Esophagus muscularis mucosa (tissue), 4 donors: ENCODE measurements at regions not wholly inside any gene's neighbourhood (a gene's known extent, or its start where the extent isn't known, plus 50 kb on each side); places are given as distances from the start of the nearest gene placed in this dataset.

ENCODE experiments used
- DNase-seq: peaks from one replicate; pipeline ENCODE4 v3.0.0-alpha.2; 2017; ENCODE audit errors: extremely low spot score
- H3K27ac ChIP-seq, 4 donors: fragments of 200-600 bp; sonication (generic); replicated peaks in 1 of 4; 1 replicate in 3 of 4; 2 replicates in 1 of 4; pipeline ENCODE4 v1.5.1; 2016 to 2019; ENCODE audit warnings: mild to moderate bottlenecking in 1 of 4
- H3K27me3 ChIP-seq, 4 donors: fragments of 200-600 bp; sonication (generic); one replicate each; pipeline versions ENCODE4 v1.5.1 to v1.6.0; 2016 to 2019
- H3K36me3 ChIP-seq, 4 donors: fragments of 200-600 bp; sonication (generic); one replicate each; pipeline ENCODE4 v1.5.1; 2016 to 2019
- H3K4me1 ChIP-seq, 4 donors: fragments of 200-600 bp; sonication (generic); one replicate each; pipeline ENCODE4 v1.5.1; 2016 to 2019
- H3K4me3 ChIP-seq, 4 donors: fragments of 200-600 bp; sonication (generic); 1 replicate in 2 of 4; 2 replicates in 2 of 4; pipeline ENCODE4 v1.5.1; 2016 to 2019; ENCODE audit warnings: mild to moderate bottlenecking in 4 of 4, moderate library complexity in 1 of 4
- H3K9me3 ChIP-seq, 4 donors: fragments of 200-600 bp; sonication (generic); 1 replicate in 3 of 4; 2 replicates in 1 of 4; pipeline ENCODE4 v1.5.1; 2016 to 2019
- EP300 ChIP-seq: sonication (generic); formaldehyde crosslinking; IDR thresholded peaks from one replicate; pipeline ENCODE4 v1.6.1; 2017; ENCODE audit warnings: antibody characterized with exemption
- POLR2A ChIP-seq: fragments of 450-650 bp; IDR thresholded peaks from one replicate; pipeline ENCODE4 v1.6.1; 2017; ENCODE audit warnings: antibody characterized with exemption, moderate library complexity, mild to moderate bottlenecking, low read depth
- POLR2AphosphoS5 ChIP-seq, 2 donors: sonication (generic); formaldehyde crosslinking; IDR thresholded peaks; one replicate each; pipeline ENCODE4 v1.6.1; 2017; ENCODE audit warnings: antibody characterized with exemption in 2 of 2
- WGBS: methylation state at CpG from one replicate; pipeline ENCODE4 v1.1.5; 2018; 5-methylcytosine and 5-hydroxymethylcytosine counted together
- intact Hi-C: fragments of 100-400 bp; cut with DNase I; formaldehyde crosslinking; loops from one replicate; pipeline ENCODE4 v1.15.1; 2023
- TF ChIP-seq, protein P1 (sequence below), 3 experiments: fragments of 200-600 bp in 2 of 3; fragments of 450-650 bp in 1 of 3; sonication (generic) in 2 of 3; IDR thresholded peaks; one replicate each; pipeline ENCODE4 v1.5.1; 2017 to 2019; ENCODE audit warnings: antibody characterized with exemption in 3 of 3, mild to moderate bottlenecking in 2 of 3, moderate library complexity in 1 of 3

DNA sequence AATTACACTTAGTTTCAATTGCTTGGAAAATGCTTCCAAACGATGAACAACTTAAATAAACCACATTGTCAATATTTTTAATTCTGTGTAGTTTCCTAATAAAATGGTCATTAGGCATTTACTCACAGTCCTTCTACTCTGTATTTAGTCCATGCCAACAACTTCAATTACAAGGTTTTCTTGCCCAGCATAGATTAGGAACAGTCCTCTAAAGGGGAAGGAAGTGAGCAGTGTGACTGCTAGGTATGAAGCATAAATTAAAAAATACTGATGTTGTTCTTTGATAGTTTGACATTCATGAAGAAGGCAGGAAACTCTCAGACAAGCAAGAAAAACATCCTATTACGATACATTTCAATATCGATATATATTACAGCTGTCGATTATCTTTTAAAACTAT, 716.0 kb upstream of the PCDH9 start:
- no peaks in the 10 kb centered on the region for H3K4me1 ChIP-seq
- intact Hi-C loops = no loop called here
- H3K4me3 ChIP-seq = no peak overlapping the region
- no peak for TF ChIP-seq POLR2A
- TF ChIP-seq POLR2AphosphoS5 (IDR thresholded peaks at IDR 0.05) = no peak
- TF ChIP-seq, protein P1, sequence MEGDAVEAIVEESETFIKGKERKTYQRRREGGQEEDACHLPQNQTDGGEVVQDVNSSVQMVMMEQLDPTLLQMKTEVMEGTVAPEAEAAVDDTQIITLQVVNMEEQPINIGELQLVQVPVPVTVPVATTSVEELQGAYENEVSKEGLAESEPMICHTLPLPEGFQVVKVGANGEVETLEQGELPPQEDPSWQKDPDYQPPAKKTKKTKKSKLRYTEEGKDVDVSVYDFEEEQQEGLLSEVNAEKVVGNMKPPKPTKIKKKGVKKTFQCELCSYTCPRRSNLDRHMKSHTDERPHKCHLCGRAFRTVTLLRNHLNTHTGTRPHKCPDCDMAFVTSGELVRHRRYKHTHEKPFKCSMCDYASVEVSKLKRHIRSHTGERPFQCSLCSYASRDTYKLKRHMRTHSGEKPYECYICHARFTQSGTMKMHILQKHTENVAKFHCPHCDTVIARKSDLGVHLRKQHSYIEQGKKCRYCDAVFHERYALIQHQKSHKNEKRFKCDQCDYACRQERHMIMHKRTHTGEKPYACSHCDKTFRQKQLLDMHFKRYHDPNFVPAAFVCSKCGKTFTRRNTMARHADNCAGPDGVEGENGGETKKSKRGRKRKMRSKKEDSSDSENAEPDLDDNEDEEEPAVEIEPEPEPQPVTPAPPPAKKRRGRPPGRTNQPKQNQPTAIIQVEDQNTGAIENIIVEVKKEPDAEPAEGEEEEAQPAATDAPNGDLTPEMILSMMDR (IDR thresholded peaks at IDR 0.05) = no peak
- no peak for TF ChIP-seq EP300
- H3K27me3 ChIP-seq = no peaks in the 10 kb centered on the region
- WGBS = 85% methylated on average over 4 of the region's 4 CpGs
- no peak for DNase-seq
- no peaks in the 10 kb centered on the region for H3K36me3 ChIP-seq
- no peaks in the 10 kb centered on the region for H3K9me3 ChIP-seq
- no peak overlapping the region for H3K27ac ChIP-seq

DNA sequence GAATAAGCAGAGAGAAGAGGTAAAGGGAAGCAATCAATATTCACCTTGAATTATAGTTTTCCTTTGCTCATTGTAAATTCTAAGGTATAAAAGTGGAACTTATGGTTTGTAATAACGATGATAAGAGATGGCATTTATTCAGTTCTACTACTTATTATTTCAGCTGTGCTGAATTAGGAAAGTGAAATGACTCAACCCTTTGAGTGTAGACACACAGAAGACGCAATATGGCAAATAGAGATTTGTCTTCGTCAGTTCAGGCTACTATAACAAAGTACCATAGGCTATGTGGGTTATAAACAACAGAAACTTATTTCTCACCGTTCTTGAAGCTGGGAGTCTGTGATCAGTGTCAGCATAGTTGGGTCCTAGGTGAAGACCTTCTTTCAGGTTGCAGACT, 713.0 kb upstream of the PCDH9 start:
- TF ChIP-seq POLR2A = no peak
- TF ChIP-seq EP300 = no peak
- TF ChIP-seq, protein P1 (IDR thresholded peaks at IDR 0.05) = no peak
- no peak for TF ChIP-seq POLR2AphosphoS5 (IDR thresholded peaks at IDR 0.05)
- Histone ChIP-seq H3K27ac (no peak overlapping the region), H3K4me3 (no peak overlapping the region), H3K36me3 (no peaks in the 10 kb centered on the region), H3K4me1 (no peaks in the 10 kb centered on the region), H3K27me3 (no peaks in the 10 kb centered on the region), H3K9me3 (no peaks in the 10 kb centered on the region)
- intact Hi-C loops = no loop called here
- no peak for DNase-seq
- WGBS = 58% methylated on average over 4 of the region's 4 CpGs

DNA sequence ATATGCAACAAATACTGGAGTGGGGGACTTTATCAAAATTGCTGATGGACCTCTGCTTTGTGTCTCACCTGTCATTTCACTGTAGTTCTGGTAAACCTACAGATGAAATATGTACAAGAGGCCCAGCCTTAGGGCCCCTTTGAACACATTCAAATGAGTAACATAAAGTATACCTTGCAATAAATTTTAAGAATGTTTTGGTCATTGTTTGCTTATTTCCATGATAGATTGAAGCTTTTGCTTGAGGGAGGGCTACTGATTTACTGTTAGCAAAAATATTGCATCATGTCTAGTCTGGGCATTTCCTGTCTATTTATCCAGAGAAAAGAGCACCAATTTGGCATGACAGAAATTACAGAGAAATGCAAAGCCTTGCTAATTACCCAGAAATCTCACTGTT, 705.5 kb upstream of the PCDH9 start:
- Histone ChIP-seq H3K36me3 (no peaks in the 10 kb centered on the region), H3K9me3 (no peaks in the 10 kb centered on the region), H3K4me3 (no peak overlapping the region), H3K27me3 (no peaks in the 10 kb centered on the region), H3K4me1 (no peaks in the 10 kb centered on the region), H3K27ac (no peak overlapping the region)
- intact Hi-C loops = no loop called here
- no peak for TF ChIP-seq POLR2AphosphoS5 (IDR thresholded peaks at IDR 0.05)
- TF ChIP-seq, protein P1 (IDR thresholded peaks at IDR 0.05) = no peak
- no peak for TF ChIP-seq EP300
- no peak for TF ChIP-seq POLR2A
- no peak for DNase-seq

DNA sequence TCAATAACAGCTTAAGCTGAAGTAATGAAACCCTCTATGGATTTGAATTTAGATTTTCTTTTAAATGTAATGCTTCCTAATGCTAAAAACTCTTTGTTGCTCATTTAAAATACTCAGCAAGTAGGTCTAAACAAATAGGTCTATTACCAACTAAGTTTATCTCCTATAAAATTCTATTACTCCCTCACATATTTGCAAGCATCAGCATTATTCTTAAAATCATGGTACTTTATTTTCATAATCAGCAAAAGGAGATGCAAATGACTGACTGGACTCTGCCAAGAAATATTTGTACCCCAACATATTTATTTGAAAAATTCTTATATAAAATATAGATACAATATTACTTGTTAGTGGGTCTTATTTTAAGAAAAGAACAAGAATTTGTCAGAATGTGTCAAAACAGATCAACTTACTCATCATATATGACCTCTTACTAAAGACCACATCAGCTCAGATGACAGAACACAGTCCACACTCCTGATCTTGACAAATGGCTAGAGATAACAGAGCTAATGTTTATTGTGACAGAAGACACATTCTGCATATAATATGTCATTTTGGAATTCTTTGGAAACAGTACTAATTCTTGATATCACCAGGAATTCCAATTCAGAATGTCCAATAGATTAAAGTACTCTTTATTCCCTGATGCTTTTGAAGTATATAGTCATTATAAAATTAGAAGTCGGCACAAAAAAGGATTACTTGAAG, 704.6 kb upstream of the PCDH9 start:
- TF ChIP-seq POLR2A (no peak), POLR2AphosphoS5 (IDR thresholded peaks at IDR 0.05) (no peak), EP300 (no peak)
- TF ChIP-seq, protein P1 (IDR thresholded peaks at IDR 0.05) = no peak
- whole genome bisulfite sequencing = 49% methylated on average over 1 of the region's 1 CpG
- no peak for DNase-seq
- H3K27me3 ChIP-seq = no peaks in the 10 kb centered on the region
- intact Hi-C loops = no loop called here
- H3K9me3 ChIP-seq = no peaks in the 10 kb centered on the region
- H3K27ac ChIP-seq = no peak overlapping the region
- no peak overlapping the region for H3K4me3 ChIP-seq
- H3K36me3 ChIP-seq = no peaks in the 10 kb centered on the region
- no peaks in the 10 kb centered on the region for H3K4me1 ChIP-seq

DNA sequence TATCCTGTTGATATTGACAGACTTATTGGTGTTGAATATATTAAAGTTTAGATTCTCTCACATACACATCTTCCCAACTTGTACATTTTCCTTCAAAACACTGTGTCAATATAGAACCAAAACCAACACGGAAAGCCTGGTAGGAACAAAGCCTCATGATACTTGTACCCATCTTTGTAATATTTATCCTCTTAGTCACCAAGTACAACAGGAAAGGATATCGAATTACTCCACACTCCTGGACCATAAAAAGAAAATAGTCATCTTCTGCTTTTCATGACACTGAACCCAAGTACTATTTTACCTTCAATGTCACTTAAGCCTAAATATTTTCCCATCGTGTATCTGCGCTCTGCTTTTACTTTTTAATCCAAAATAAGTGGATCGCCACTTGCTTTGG, 702.9 kb upstream of the PCDH9 start:
- Histone ChIP-seq H3K27ac (no peak overlapping the region), H3K27me3 (no peaks in the 10 kb centered on the region), H3K4me1 (no peaks in the 10 kb centered on the region), H3K4me3 (no peak overlapping the region), H3K9me3 (no peaks in the 10 kb centered on the region), H3K36me3 (no peaks in the 10 kb centered on the region)
- DNase-seq = no peak
- intact Hi-C loops = no loop called here
- TF ChIP-seq POLR2A (no peak), POLR2AphosphoS5 (IDR thresholded peaks at IDR 0.05) (no peak), EP300 (no peak)
- TF ChIP-seq, protein P1 (IDR thresholded peaks at IDR 0.05) = no peak
- WGBS = 89% methylated on average over 5 of the region's 5 CpGs
